ENCODE measurements at regions not wholly inside any gene's neighbourhood (a gene's known extent, or its start where the extent isn't known, plus 50 kb on each side); places are given as distances from the start of the nearest gene placed in this dataset.
"Not testable (repeated sequence)": the region's sequence is repeated elsewhere in the genome, so short reads cannot be mapped to it uniquely, and the experiment has no call there.

DNA sequence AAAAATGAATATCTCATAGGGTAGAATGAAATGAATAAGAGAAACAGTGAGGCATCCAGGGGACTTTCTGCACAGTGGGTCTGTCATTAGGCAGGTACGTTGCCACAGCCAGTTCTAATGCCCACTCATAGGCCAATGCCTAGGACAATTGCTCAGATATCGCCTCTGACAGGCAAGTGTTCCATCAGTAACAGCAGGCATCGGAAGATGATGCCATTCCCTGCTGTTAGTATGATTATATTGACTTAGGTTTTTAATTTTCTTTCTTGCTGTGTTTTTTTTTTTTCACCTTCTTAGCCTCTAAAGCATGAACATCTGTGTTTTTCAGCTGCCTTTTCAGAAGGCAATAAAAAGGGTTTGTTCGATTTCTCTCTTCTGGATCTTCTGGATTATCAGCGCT, 90.7 kb downstream of the PRL start:
- H3K9me3 Mint-ChIP-seq, result no peaks in the 10 kb centered on the region
- peaks cover 8% of the 10 kb centered on the region for H3K4me1 Mint-ChIP-seq
- no peak for DNase-seq
- peaks cover 50% of the 10 kb centered on the region for H3K36me3 Mint-ChIP-seq (ENCODE audit: low read depth)
- H3K27me3 Mint-ChIP-seq (ENCODE audit: low read depth, poor library complexity), result no peaks in the 10 kb centered on the region
- no peak overlapping the region for H3K4me3 Mint-ChIP-seq
- TF ChIP-seq, protein P1, sequence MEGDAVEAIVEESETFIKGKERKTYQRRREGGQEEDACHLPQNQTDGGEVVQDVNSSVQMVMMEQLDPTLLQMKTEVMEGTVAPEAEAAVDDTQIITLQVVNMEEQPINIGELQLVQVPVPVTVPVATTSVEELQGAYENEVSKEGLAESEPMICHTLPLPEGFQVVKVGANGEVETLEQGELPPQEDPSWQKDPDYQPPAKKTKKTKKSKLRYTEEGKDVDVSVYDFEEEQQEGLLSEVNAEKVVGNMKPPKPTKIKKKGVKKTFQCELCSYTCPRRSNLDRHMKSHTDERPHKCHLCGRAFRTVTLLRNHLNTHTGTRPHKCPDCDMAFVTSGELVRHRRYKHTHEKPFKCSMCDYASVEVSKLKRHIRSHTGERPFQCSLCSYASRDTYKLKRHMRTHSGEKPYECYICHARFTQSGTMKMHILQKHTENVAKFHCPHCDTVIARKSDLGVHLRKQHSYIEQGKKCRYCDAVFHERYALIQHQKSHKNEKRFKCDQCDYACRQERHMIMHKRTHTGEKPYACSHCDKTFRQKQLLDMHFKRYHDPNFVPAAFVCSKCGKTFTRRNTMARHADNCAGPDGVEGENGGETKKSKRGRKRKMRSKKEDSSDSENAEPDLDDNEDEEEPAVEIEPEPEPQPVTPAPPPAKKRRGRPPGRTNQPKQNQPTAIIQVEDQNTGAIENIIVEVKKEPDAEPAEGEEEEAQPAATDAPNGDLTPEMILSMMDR (IDR thresholded peaks at IDR 0.05), result no peak
- H3K27ac Mint-ChIP-seq, result peak overlapping the region; percentile 81

DNA sequence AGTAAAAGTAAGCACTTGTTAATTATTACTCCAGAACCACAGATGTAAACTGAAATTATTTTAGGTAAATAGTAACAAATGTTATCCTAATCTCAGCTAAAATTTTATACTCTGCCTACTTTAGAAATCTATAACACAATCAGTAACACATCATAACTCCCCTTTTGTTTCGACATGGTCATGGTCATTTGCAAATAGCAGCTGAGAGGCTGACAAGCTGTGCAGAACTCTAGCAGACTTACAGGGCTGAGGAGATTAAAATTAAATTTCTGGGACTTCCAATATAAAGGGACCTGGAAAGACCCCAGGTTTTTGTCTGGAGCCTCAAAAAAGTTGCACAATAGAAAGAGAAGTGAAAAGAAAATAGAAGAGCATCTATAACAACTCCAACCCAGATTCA, 88.8 kb downstream of the PRL start:
- H3K9me3 Mint-ChIP-seq, result no peaks in the 10 kb centered on the region
- TF ChIP-seq, protein P1 (IDR thresholded peaks at IDR 0.05), result no peak
- H3K4me1 Mint-ChIP-seq, result no peaks in the 10 kb centered on the region
- H3K27me3 Mint-ChIP-seq (ENCODE audit: low read depth, poor library complexity), result no peaks in the 10 kb centered on the region
- peaks cover 36% of the 10 kb centered on the region for H3K36me3 Mint-ChIP-seq (ENCODE audit: low read depth)
- H3K4me3 Mint-ChIP-seq, result no peak overlapping the region
- no peak for DNase-seq
- H3K27ac Mint-ChIP-seq, result no peak overlapping the region

DNA sequence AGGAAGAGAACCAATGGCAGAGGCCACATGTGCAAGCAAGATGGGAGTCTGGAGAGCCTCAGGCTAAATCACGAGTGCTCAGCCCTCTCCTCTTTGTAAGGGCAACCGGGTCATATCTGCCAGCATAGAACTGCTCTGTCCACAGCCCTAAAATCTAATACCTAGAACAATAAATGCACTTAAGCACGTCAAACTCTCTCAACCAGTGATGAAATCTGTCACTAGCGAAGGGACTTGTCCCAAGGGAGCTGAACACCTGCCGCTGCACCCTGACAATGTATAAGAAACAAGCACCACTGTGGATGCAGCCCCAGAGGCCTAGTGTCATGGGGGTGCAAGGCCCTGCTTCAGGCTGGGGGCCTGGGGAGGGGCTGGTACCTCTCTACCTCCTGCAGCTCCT, 82.5 kb downstream of the PRL start:
- Mint-ChIP-seq H3K27ac (no peak overlapping the region), H3K9me3 (peaks cover 6% of the 10 kb centered on the region), H3K4me3 (no peak overlapping the region), H3K4me1 (no peaks in the 10 kb centered on the region), H3K36me3 (ENCODE audit: low read depth) (peaks cover 3% of the 10 kb centered on the region), H3K27me3 (ENCODE audit: low read depth, poor library complexity) (no peaks in the 10 kb centered on the region)
- no peak for DNase-seq
- TF ChIP-seq, protein P1 (IDR thresholded peaks at IDR 0.05), result no peak

DNA sequence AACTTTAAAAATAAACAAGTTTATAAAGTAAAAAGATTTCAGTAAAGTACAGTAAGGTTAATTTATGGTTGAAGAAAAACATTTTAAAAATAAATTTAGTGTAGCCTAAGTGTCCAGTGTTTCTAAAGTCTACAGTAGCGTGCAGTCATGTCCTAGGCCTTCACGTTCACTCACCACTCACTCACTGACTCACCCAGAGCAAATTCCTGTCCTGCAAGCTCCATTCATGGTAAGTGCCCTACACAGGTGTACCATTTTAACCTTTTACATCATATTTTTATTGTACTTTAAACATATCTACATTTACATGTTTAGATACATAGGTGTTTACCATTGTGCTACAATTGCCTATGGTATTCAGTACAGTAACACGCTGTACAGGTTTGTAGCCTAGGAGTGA, 81.4 kb downstream of the PRL start:
- not testable (repeated sequence) for H3K36me3 Mint-ChIP-seq (ENCODE audit: low read depth); H3K27ac Mint-ChIP-seq; H3K4me3 Mint-ChIP-seq

DNA sequence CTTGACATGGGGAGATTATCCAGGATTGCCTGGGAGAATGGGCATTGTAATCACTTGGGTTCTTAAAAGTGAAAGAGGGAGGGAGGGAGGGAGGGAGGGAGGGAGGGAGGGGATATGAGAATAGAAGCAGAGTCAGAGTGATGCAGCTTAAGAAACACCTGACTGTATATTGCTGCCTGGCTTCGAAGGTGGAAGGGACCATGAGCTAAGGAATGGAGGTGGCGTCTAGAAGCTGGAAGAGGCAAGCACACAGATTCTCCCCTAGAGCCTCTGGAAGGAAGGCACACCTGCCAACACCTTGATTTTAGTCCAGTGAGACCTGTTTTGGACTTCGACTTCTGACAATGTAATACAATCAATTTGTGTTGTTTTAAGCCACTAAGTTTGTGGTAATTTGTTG, 78.4 kb downstream of the PRL start:
- TF ChIP-seq, protein P1 (IDR thresholded peaks at IDR 0.05), result no peak
- H3K36me3 Mint-ChIP-seq (ENCODE audit: low read depth), result peaks cover 3% of the 10 kb centered on the region
- no peak for DNase-seq
- peaks cover 2% of the 10 kb centered on the region for H3K27me3 Mint-ChIP-seq (ENCODE audit: low read depth, poor library complexity)
- no peak overlapping the region for H3K27ac Mint-ChIP-seq
- H3K4me1 Mint-ChIP-seq, result peaks cover 11% of the 10 kb centered on the region
- H3K4me3 Mint-ChIP-seq, result no peak overlapping the region
- peaks cover 10% of the 10 kb centered on the region for H3K9me3 Mint-ChIP-seq

More for the DNA sequence above, 81.4 kb downstream of the PRL start:
- not testable (repeated sequence) for H3K9me3 Mint-ChIP-seq; H3K27me3 Mint-ChIP-seq (ENCODE audit: low read depth, poor library complexity); DNase-seq; H3K4me1 Mint-ChIP-seq

DNA sequence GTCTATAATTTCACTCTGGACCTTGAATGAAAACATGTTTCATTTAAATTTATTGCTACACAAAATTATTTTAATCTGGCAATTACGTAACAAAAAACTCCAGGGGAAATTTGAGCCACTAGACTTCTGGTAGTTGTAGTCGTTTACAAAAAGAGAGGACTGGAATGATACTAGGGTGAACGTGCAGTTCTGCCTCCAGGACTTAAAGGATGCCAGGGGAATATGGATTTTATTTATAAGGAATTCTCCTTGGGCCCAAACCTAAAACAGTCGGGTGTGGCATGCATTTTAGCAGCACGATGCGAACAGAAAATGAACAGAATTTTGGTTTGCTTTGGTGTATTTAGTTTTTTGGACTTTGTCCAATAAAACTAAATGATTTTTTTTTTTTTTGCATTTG, 76.9 kb downstream of the PRL start:
- Mint-ChIP-seq H3K4me3 (no peak overlapping the region), H3K27ac (no peak overlapping the region), H3K4me1 (peaks cover 11% of the 10 kb centered on the region), H3K27me3 (ENCODE audit: low read depth, poor library complexity) (peaks cover 2% of the 10 kb centered on the region), H3K36me3 (ENCODE audit: low read depth) (peaks cover 3% of the 10 kb centered on the region), H3K9me3 (peaks cover 10% of the 10 kb centered on the region)
- TF ChIP-seq, protein P1 (IDR thresholded peaks at IDR 0.05), result no peak
- DNase-seq, result no peak
